ENCODE measurements at regions not wholly inside any gene's neighbourhood (a gene's known extent, or its start where the extent isn't known, plus 50 kb on each side); places are given as distances from the start of the nearest gene placed in this dataset.

DNA sequence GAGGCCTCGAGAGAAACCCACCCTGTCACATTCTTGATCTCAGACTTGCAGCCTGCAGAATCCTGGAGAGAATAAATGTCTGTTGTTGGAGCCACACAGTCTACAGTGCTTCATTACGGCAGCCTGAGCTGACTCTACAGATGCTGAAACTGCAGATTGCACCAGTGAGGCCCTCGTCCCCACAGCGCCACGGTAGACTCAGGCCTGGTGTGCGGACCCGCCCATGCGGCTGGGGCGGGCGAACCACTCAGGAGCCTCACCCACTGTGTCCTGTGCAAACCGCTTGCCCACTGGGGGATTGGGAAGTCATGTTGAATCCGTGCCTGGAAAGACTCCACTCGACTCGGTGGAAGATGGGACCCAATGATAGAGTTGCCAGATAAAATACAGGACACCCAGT lies 125.2 kb upstream of the COPS8 start:
- TF ChIP-seq PAX5 (IDR thresholded peaks at IDR 0.05; ENCODE audit: insufficient read depth, low read length, severe bottlenecking) (no peak), TAF1 (IDR thresholded peaks at IDR 0.05; ENCODE audit: low read depth, low read length) (no peak), SPI1 (IDR thresholded peaks at IDR 0.05; ENCODE audit: low read depth, low read length) (no peak), POLR2A (IDR thresholded peaks at IDR 0.05; ENCODE audit: low read depth, low read length) (no peak)
- DNase-seq (ENCODE audit: insufficient read length, low spot score) (no peak), FAIRE-seq (no peak)

DNA sequence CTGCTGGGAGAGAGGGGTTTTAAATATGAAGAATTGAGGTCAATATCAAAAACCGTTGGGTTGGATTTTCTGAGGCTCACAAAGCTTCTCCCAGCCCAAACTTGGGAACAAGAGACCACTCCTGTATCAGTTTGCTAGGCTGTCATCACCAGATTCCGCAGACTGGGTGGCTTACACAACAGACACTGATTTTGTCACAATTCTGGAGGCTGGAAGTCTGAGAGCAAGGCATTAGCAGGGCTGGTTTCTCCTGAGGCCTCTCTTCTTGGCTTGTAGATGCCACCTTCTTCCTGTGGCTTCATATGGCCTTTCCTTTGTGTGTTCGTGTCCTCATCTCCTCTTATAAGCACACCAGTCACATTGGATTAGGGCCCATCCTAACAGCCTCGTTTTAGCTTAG lies 122.9 kb upstream of the COPS8 start:
- no peak for DNase-seq (ENCODE audit: insufficient read length, low spot score)
- TF ChIP-seq PAX5 (IDR thresholded peaks at IDR 0.05; ENCODE audit: insufficient read depth, low read length, severe bottlenecking) (no peak), TAF1 (IDR thresholded peaks at IDR 0.05; ENCODE audit: low read depth, low read length) (no peak), SPI1 (IDR thresholded peaks at IDR 0.05; ENCODE audit: low read depth, low read length) (no peak), POLR2AphosphoS5 (IDR thresholded peaks at IDR 0.05; ENCODE audit: low read depth, low read length) (no peak), POLR2A (IDR thresholded peaks at IDR 0.05; ENCODE audit: low read depth, low read length) (no peak), POU2F2 (IDR thresholded peaks at IDR 0.05; ENCODE audit: low read depth, low read length) (no peak)
- FAIRE-seq, result no peak

DNA sequence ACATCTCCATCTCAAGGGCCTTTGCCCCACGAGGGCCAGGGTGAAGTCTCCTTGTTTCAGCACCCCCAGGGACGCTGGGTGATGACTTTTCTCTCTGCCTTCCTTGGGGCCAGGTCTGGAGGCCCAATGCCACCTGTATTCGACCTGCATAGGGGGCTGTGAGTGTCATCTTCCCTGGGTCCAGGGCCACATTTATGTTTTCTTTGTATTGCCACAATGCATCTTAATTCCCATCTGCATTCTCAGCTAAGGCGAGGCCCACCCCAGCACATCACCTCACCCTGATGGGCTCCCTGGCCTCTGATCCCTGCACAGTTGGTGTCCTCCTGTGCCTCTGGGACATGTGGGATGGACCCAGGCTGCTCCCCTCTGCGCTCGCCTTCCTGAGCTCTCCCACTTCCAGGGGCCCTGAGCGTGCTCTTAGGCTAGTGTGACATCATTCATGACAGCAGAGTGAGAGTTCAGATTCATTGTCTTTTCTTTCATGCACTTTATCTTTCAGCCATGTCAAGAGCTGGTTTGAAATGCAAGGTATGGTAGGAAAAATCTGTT lies 122.0 kb upstream of the COPS8 start:
- no peak for DNase-seq (ENCODE audit: insufficient read length, low spot score)
- no peak for TF ChIP-seq SPI1 (IDR thresholded peaks at IDR 0.05; ENCODE audit: low read depth, low read length)
- FAIRE-seq, result no peak

DNA sequence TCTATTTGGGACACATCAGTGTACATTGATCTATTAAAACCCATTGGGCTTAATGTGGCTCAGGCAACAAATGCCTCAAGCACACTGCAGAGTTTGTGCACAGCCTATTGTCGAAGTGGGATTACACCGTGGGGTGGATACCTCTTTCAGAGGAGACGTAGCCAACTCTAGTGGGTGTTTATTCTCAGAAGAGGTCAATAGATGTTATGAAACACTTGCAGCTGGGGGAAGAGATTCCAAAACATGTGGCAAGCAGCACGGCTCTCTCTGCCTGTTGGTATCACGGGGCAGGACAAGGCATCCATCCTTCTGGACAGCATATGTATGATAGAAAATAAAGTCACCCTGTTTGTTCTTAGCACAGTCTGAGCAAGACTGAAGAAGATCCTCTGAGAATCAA lies 121.4 kb upstream of the COPS8 start:
- no peak for TF ChIP-seq POU2F2 (IDR thresholded peaks at IDR 0.05; ENCODE audit: low read depth, low read length)
- no peak for TF ChIP-seq SPI1 (IDR thresholded peaks at IDR 0.05; ENCODE audit: low read depth, low read length)
- TF ChIP-seq POLR2A (IDR thresholded peaks at IDR 0.05; ENCODE audit: low read depth, low read length), result no peak
- TF ChIP-seq TAF1 (IDR thresholded peaks at IDR 0.05; ENCODE audit: low read depth, low read length), result no peak
- no peak for TF ChIP-seq PAX5 (IDR thresholded peaks at IDR 0.05; ENCODE audit: insufficient read depth, low read length, severe bottlenecking)
- no peak for TF ChIP-seq POLR2AphosphoS5 (IDR thresholded peaks at IDR 0.05; ENCODE audit: low read depth, low read length)
- no peak for FAIRE-seq

DNA sequence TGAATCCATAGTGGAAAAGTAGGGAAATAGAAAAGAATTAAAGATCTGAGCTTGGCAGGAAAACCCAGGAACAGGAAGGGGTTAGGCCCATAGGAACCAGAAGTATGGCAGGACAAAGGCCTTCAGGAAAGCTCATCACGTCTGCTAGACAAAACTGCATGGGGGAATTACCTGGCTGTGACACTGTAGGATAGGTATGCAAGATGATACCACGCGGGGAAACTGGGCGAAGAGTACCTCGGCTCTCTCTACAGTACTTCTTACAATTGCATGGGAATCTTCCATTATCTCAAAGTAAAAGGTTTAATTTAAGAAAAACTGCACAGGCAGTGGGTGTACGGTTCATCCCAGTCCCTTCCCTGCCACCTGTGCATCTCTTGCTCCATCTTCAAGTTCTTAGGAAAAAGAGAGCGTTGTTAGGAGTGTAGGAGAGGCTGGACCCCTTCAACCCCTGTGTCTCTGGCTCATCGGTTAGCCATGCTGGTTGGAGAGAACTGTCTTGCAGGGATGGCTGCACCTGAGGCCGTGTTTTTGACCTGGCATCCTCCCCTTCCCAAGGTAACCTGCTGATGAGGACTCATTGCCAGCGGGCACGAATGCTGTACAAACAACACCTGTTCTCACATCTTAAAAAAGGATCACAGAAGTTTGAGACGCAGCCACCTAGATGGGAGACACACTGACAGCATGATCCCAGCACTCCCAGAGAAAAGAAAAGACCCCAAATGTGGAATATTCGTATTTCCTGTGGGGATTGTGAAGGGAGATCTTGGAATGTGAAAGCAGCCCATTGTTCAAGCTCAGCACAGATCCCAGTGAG lies 120.5 kb upstream of the COPS8 start:
- no peak for TF ChIP-seq TAF1 (IDR thresholded peaks at IDR 0.05; ENCODE audit: low read depth, low read length)
- TF ChIP-seq POU2F2 (IDR thresholded peaks at IDR 0.05; ENCODE audit: low read depth, low read length), result no peak
- no peak for TF ChIP-seq PAX5 (IDR thresholded peaks at IDR 0.05; ENCODE audit: insufficient read depth, low read length, severe bottlenecking)
- no peak for FAIRE-seq
- no peak for DNase-seq (ENCODE audit: insufficient read length, low spot score)

More for the DNA sequence above, 121.4 kb upstream of the COPS8 start:
- no peak for DNase-seq (ENCODE audit: insufficient read length, low spot score)

DNA sequence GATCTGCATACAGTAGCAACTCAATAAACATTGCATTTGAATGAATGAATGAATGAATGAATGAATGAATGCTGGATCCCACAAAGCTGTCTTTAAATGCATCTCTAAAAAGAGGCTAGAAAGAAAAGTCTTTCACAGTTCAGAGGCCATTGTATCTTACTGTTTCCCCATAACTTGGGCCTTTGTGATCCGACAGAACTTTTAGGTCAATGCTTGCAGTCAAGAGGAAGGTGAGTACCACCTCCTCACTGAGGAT lies 119.9 kb upstream of the COPS8 start:
- DNase-seq (ENCODE audit: insufficient read length, low spot score) (no peak), FAIRE-seq (no peak)
- no peak for TF ChIP-seq POLR2A (IDR thresholded peaks at IDR 0.05; ENCODE audit: low read depth, low read length)
- no peak for TF ChIP-seq POLR2AphosphoS5 (IDR thresholded peaks at IDR 0.05; ENCODE audit: low read depth, low read length)
- TF ChIP-seq TAF1 (IDR thresholded peaks at IDR 0.05; ENCODE audit: low read depth, low read length), result no peak

DNA sequence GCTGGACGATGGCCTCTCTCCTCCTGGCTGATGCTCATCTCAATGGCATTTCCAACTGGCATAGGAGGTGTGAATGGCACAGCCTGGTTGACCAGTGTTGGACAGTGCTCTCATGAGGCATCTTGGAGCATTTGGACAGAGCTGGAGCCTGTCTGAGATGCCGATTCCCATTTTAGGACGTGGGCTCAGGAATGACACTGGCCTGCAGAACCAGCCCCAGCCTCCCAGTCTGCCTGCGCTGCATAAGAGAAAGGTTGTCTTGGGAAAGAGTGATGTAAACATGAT lies 118.2 kb upstream of the COPS8 start:
- DNase-seq (ENCODE audit: insufficient read length, low spot score) (no peak), FAIRE-seq (no peak)
- TF ChIP-seq POLR2AphosphoS5 (IDR thresholded peaks at IDR 0.05; ENCODE audit: low read depth, low read length), result no peak

DNA sequence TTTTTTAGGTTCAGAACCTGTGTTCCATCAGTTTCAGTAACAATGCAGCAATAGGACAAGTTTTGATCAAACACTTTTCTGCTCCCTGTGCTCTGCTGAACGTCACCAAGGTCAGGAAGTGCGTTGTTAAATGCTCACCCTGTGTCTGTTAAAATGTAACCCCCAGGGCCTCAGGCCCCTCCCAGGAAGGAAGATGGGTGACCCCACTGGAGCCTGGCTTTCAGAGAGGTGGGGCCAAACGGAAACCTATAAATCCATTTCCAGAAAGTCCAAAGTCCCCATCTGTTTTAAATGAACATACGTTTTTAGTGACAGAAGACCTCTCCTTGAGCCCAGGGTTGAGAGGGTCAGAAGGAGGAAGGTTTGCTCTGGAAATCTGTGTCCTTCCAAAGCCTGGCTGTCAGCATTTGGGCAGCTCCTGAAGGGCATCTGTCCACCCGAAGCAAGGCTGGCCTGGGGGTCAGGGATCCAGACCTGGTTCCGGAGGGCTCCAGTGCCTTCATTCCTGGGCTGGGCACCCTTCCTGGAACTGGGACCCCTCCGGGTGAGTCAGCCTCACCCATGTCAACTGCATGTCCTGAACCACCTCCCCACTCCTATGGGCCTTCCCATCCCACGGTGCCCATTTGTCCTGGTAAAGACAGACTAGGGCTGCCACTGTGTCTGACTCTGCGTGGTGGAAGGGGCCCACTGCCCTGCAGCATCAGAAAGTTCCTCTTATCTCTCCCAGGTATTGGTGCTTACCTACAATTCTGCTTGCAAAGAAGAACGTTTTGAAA lies 117.4 kb upstream of the COPS8 start:
- TF ChIP-seq POLR2AphosphoS5 (IDR thresholded peaks at IDR 0.05; ENCODE audit: low read depth, low read length), result no peak
- TF ChIP-seq SPI1 (IDR thresholded peaks at IDR 0.05; ENCODE audit: low read depth, low read length), result no peak
- no peak for TF ChIP-seq POLR2A (IDR thresholded peaks at IDR 0.05; ENCODE audit: low read depth, low read length)
- no peak for TF ChIP-seq POU2F2 (IDR thresholded peaks at IDR 0.05; ENCODE audit: low read depth, low read length)
- DNase-seq (ENCODE audit: insufficient read length, low spot score), result no peak
- no peak for FAIRE-seq

DNA sequence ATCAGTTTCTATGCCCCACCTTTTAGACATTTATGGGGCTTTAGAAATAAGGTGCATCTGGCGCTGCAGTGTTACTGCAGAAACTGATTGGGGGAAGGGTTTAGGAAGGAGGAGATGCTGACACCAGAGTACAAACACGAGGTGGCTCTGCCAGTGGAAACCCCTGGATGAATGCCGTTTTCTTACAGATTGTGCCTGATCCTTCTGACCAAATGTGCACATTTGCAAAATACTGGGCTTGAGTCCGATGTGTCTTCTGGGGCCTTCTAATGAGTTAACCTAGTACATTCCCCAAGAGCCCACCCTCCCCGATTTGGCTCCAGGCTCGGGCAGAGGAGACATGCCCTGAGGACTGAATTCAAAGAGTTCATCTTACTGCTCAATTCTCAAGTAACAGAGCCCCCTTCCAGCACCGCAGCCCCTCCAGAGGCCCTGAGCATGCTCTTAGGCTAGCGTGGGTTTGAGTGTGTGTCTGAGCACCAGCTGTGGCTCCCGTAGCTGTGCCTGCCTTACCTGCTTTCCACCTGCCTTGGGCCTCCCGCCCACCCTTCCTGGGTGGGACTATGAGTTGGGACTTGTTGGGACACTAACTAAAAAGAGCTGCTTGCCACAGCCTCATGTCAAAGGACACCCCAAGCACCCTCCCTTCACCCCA lies 116.7 kb upstream of the COPS8 start:
- DNase-seq (ENCODE audit: insufficient read length, low spot score) (no peak), FAIRE-seq (no peak)
- TF ChIP-seq SPI1 (IDR thresholded peaks at IDR 0.05; ENCODE audit: low read depth, low read length) (no peak), POLR2A (IDR thresholded peaks at IDR 0.05; ENCODE audit: low read depth, low read length) (no peak), POLR2AphosphoS5 (IDR thresholded peaks at IDR 0.05; ENCODE audit: low read depth, low read length) (no peak), POU2F2 (IDR thresholded peaks at IDR 0.05; ENCODE audit: low read depth, low read length) (no peak)

DNA sequence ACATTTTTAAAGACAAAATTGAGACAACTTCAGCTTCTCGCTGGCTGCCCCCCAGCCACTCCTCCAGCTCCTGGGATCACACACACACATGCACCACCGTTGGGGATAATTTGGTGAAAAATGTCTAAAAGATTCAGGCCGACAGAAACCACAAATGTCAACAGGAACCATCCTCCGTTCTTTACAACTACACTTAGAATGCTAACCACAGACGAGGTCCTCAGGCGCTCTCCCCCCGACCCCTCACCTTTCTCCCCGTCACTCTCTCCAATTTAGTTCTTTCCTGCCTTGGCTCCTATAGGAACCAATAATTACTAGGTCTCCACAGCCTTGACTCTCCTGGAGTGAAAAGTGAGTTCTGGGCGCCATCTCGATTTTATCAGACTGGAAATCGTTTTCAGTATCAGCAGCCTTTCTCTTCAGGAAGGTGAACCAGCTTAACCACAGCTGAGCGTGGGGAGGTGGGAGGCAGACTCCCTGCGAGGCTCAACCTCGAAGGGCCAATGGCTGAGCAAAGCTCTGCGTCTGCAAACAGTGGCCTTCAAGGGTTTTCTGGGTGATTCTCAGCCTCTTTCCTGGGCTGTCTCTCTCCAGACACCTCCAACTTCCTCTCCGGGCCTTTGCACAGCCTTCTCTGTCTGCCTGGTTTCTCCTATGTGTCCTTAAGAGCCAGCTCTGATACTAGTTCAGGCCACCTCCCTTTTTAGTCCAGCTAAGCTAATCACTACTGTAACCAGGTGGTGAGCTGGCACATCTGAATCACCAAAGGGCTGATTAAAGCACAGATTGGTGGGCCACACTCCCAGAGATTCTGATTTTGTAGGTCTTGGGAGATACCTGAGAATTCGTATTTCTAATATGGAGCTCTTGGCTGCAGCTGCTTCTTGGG lies 115.7 kb upstream of the COPS8 start:
- no peak for FAIRE-seq
- no peak for DNase-seq (ENCODE audit: insufficient read length, low spot score)
- no peak for TF ChIP-seq TAF1 (IDR thresholded peaks at IDR 0.05; ENCODE audit: low read depth, low read length)
- no peak for TF ChIP-seq POLR2A (IDR thresholded peaks at IDR 0.05; ENCODE audit: low read depth, low read length)
- no peak for TF ChIP-seq POU2F2 (IDR thresholded peaks at IDR 0.05; ENCODE audit: low read depth, low read length)
- TF ChIP-seq PAX5 (IDR thresholded peaks at IDR 0.05; ENCODE audit: insufficient read depth, low read length, severe bottlenecking), result no peak
- TF ChIP-seq POLR2AphosphoS5 (IDR thresholded peaks at IDR 0.05; ENCODE audit: low read depth, low read length), result no peak
- TF ChIP-seq SPI1 (IDR thresholded peaks at IDR 0.05; ENCODE audit: low read depth, low read length), result no peak
